ENCODE measurements at regions not wholly inside any gene's neighbourhood (a gene's known extent, or its start where the extent isn't known, plus 50 kb on each side); places are given as distances from the start of the nearest gene placed in this dataset.

- ATAC-seq (ENCODE audit: poor library complexity) (no peak), DNase-seq (no peak)
- intact Hi-C loops (cut with DNase I), result no loop called here
These were observed 68.3 kb upstream of the EDN1 start for GRCh38 chr6:12221856-12222255.

- no peak for DNase-seq
- intact Hi-C loops (cut with DNase I), result no loop called here
- no peak for ATAC-seq (ENCODE audit: poor library complexity)
These were observed 67.5 kb upstream of the EDN1 start for GRCh38 chr6:12222405-12223366.

- no peak for DNase-seq
- ATAC-seq (ENCODE audit: poor library complexity), result no peak
- intact Hi-C loops (cut with DNase I), result no loop called here
These were observed 66.8 kb upstream of the EDN1 start for GRCh38 chr6:12223383-12223782.

GRCh38 chr6:12224251-12224650, 65.9 kb upstream of the EDN1 start:
- intact Hi-C loops (cut with DNase I), result no loop called here
- no peak for DNase-seq
- ATAC-seq (ENCODE audit: poor library complexity), result no peak

GRCh38 chr6:12228447-12229146, 61.6 kb upstream of the EDN1 start:
- intact Hi-C loops (cut with DNase I), result no loop called here
- no peak for DNase-seq
- ATAC-seq (ENCODE audit: poor library complexity), result no peak

DNA sequence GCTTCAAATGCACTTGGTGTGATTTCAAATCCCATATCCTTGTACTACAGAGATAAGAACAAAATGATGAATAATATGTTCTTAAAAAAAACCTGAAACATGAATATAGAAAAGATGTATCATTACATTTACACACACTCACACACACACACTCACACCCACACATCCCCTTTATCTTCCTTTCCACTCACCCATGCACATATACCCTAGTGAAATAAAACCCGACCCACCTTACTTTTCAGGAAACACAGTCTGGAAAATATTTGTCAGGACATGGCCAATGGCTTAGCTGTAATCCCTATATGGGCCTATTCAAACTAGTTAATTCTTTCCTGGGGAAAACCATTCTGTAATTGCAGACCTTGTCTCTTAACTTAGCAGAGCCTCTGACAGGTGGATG, 60.8 kb upstream of the EDN1 start:
- no peak for ATAC-seq (ENCODE audit: poor library complexity)
- DNase-seq, result no peak
- intact Hi-C loops (cut with DNase I), result no loop called here

GRCh38 chr6:12230523-12230922, 59.6 kb upstream of the EDN1 start:
- DNase-seq (no peak), ATAC-seq (ENCODE audit: poor library complexity) (no peak)
- intact Hi-C loops (cut with DNase I), result loop anchor here (5.0 kb wide), 1 partner anchor 638 kb away; no protein-coding TSS in a partner anchor

DNA sequence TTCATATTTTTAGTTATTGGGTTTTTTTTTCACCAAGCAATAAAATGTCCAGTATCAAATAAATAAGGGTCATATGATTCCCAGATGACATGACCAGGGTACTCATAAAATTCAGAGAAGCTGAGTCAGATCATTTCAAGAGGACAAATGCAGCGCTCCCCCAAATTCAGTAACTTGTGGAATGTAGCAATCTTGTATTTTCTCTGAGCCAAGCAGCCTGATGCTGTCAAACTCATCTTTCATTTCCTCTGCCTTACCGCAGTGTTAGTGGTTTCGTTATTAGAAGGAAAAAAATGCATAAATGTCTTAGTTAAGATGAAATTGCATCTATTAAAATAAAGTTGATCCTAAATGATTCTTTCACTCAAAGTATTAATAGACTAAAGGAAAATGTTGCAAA, 57.8 kb upstream of the EDN1 start:
- DNase-seq, result no peak
- no peak for ATAC-seq (ENCODE audit: poor library complexity)
- intact Hi-C loops (cut with DNase I), result loop anchor here (2.0 to 5.0 kb wide), 2 partner anchors 578 to 640 kb away; no protein-coding TSS in a partner anchor

DNA sequence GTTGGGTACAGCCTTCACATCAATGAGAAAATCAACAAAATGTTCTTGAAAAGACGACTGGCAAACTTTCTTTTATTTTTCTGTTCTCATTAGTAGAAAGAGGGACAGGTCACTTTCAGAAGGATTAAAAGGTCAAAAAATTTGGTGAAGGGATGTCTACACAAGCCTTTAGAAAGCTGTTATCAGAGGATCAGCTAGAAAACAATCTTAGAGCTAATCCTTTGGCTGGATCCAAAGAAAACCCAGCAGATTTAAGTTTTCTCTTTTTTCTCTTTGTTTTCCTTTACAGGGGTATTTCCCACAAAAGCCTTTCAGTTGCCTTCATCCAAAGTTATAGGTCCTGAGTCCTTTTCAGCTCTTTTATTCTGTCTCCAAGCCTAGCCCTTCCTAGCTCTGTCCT, 57.3 kb upstream of the EDN1 start:
- intact Hi-C loops (cut with DNase I), result loop anchor here (2.0 to 5.0 kb wide), 2 partner anchors 578 to 641 kb away; no protein-coding TSS in a partner anchor
- DNase-seq (no peak), ATAC-seq (ENCODE audit: poor library complexity) (no peak)

- no peak for DNase-seq
- ATAC-seq (ENCODE audit: poor library complexity), result peak; percentile 79
- intact Hi-C loops (cut with DNase I), result loop anchor here (2.0 to 5.0 kb wide), 2 partner anchors 579 to 642 kb away; no protein-coding TSS in a partner anchor
These were observed 56.2 kb upstream of the EDN1 start for GRCh38 chr6:12233693-12234571.

DNA sequence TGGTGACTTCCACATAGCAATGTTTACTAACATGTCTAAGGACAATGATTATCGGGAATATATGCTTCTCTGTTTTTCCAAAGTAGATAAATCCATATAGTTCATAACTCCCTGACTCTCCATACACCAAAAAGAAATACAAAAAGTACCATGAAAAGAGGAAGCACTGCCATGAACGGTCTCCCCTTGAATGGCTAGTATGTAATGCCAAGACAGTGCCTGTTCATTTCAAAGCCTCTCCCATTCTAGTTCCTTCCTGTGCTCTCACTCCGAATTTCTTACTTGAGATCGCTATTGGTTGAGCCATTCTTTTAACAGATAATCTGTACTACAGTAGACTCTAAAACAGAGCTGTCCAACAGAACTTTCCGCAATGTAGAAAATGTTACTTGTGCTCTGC, 54.8 kb upstream of the EDN1 start:
- intact Hi-C loops (cut with DNase I), result no loop called here
- ATAC-seq (ENCODE audit: poor library complexity) (no peak), DNase-seq (no peak)

DNA sequence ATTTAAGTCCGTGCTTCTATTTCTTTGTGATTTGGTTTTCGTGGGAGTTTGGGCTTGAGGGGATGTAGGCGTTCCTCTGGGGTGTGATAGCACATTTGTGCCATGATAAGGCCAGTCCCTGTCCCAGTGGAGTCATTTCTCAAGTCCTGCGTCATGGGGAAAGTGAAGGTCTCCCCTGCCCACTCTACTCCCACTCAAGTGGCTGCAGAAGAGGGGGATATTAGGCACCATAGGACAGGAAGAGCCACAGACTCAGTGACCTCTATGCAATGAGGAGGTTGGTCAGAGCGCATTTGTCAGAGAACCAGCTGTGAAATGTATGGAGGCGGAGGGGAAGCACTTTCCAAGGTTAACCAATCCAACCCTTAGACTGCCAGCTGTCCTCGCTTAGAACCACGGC, 51.9 kb upstream of the EDN1 start:
- ATAC-seq (ENCODE audit: poor library complexity), result no peak
- DNase-seq, result no peak
- intact Hi-C loops (cut with DNase I), result no loop called here
